SKM-1 treated with dmso at 0.1 percent for 144 hours (cell line): ENCODE measurements at regions not wholly inside any gene's neighbourhood (a gene's known extent, or its start where the extent isn't known, plus 50 kb on each side); places are given as distances from the start of the nearest gene placed in this dataset.

Source experiments
- DNase-seq: peaks from one replicate; lab custom pipeline; 2025; ENCODE audit not compliant: unreplicated experiment; lab: John Stamatoyannopoulos, UW

DNA sequence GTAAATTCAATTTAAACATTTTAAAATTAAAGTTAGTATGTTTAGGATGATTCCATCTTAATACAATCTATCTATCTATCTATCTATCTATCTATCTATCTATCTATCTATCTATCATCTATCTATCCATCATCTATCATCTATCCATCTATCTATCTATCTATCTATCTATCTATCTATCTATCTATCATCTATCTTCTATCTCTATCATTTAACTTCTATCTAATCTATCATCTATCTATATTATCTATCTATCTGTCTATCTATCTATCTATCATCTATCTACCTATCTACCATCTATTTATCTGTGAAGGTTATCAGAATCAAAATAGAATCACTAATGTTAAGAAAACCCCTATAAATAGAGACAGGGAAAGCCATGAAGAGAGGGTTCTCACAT is 78.3 kb downstream of the RAMP3 start:
- no peak for DNase-seq

DNA sequence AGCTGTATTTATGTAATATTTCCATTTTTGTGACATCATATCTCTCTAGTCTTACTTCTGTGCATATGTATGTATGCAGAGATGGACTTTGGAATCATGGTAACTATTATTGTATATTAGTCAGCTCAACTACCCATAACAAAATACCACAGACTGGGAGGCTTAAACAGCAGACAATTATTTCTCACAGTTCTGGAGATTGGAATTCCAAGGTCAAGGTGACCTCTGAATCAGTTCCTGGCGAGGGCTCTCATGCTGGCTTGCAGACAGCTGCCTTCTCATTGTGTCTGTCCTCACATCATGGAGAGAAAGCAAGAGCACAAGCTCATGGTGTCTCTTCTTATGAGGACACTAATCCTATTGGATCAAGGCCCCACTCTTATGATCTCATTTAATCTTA is 79.1 kb downstream of the RAMP3 start:
- DNase-seq, result no peak

DNA sequence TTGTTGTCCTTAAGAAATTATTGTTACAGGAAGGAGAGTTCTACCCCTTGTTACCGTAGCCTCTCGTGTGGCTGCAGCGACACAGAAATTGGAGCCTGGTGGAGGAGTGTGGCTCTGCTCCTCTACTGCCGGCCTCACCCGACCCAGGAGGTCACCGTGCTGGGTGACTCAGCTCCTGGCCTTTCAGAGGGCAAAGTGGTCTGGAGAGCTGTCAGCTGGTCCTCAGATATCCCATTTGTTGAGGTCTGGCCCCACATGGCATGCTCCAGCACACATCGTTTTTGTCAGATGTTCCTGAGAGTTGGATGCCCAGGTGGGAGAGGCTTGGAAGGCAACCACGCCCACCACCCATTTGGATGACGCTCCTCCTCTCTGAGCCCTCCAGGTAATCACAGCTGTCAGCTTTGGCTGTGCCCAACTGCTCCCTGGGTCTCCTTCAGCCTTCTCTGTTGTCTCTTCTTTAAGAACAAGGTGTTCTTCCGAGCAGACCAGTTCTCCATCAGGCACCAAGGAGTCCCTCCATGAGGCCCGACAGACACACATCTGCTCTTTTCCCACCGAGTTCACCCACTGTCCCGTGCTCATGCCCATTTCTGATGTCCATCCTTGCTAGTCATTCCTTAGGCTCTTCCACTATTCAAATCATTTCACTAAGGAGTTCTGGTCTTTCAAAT is 80.3 kb downstream of the RAMP3 start:
- no peak for DNase-seq

DNA sequence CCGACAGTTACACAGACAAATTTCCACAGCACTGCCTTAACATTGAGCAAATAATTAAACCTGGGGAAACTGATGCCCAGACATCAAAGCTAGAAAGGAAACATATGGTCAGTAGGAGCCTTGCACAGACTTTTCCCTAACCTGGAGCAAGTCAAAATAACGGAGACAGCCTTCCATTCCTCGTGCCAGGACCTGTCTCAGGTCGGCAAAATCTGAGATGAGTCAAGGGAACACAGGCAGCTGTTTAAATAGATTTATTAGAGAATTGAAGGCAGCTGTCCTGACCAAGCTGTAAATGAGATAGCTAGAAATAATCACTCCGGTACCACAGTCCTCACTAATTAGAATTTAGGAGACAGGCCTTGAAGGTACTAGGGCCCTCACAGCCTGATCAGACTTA is 81.2 kb downstream of the RAMP3 start:
- DNase-seq, result no peak

DNA sequence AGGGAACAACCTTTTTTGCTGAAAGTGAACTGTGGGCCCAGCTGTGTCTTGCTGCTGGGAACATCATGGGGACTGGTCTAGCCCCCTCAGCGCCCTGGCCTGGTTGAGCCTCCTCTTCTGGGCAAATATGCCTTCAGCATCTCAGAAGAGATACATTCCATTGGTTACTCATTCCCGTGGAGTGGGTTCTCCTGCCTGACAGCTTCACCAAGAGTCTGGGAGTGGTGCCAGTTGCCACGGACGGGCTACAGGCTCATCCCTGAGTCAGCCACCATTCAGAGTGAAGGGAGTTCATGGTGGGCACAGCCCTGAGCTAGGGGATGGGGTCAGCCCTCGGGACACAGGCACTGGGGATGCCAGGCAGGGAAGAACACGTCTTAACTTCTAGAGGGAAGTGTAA is 81.9 kb downstream of the RAMP3 start:
- DNase-seq, result no peak

DNA sequence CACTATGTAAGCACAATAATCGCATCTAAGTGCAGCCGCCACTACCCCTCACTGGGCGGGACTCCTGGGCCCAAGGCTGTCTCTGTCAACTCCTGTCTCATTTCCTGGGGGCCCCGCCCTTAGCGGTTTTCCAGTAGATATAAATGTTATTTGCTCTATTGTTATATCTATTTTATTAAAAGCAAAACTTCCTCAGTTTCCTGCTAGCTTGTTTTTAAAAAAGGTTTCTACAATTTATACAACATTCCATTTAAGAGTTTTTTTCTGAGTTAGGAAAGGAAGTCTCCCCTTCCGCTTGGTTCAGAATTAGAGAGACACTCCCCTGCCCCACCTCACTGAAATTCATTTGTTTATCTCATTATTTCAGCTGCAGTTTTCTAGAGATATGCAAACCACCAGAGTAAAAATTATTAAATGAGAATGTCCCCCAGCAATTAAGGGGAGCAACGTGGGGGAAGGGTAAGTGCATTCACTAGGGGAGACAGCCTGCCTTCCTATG is 82.7 kb downstream of the RAMP3 start:
- no peak for DNase-seq

DNA sequence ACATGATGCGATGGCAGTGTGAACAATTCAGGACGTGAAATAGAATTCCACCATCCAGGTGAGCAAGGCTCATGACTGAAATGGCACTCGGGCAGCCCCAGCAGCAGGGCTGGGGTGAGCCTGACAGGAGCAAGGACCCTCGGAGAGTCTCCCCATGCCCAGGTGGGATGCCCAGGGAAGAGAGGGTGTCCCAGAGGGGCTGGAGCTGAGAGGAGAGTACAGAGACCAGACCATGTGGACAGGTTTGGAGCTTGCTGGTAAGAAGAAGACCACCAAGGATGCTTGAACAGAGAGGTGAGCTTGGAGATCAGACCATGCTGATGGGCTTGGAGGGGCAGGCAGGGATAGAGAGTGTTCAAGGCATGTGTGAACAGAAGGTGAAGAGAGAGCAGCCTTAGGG is 83.3 kb downstream of the RAMP3 start:
- no peak for DNase-seq

DNA sequence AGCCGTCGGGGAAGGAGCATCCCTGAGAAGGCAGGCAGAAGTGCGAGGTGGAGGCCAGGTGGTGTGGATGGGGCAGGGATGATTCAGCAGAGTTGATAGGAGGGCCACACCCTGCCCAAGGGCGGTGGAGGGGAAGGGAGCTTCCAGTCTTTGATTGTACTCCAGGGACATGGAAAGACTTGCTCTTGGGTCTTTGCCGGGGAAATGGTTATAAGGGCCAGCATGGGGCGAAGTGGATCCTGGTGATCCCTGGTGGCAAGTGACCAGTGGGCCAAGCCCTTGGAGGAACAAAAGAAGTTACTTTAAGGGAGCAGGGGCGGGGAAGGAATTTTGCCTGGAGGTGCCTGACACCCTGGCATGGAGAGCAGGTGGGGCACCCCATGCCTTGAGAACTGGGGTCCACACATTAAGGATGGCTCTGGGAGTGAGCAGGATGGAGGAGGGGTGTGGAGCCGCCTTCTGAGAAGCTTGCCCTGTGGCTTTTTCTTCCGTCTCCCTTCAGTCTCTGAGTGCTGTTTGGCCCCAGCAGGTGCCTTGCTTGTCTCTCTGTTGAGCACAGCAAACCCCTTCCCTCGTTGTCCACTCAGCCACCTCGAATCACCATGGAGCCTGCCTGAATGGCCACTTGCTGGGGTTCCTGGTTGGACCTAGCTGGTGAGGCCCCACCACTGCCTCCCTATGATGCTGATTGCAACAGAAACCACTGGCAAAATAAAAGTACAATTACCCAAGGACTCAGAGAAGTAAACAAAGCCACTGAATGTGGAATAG is 83.9 kb downstream of the RAMP3 start:
- DNase-seq, result no peak

DNA sequence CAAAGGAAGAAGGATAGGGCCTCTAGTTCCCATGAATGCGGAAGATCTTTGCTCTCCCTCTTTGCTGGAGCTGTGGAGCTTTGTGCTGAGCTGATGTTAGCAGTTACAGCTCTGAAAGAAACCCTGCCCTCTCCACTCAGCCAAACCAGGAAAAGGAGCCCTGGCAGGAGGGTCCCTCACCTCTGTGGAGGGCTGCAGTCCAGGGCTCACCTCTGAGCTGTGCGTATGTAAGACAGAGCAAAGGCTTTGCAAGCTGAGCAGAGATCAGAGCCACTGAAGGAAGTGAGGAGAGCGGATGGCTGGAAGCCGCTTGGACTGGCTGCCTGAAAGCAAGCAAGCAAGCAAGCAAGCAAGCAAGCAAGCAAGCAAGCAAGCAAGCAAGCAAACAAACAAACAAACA is 84.7 kb downstream of the RAMP3 start:
- no peak for DNase-seq

DNA sequence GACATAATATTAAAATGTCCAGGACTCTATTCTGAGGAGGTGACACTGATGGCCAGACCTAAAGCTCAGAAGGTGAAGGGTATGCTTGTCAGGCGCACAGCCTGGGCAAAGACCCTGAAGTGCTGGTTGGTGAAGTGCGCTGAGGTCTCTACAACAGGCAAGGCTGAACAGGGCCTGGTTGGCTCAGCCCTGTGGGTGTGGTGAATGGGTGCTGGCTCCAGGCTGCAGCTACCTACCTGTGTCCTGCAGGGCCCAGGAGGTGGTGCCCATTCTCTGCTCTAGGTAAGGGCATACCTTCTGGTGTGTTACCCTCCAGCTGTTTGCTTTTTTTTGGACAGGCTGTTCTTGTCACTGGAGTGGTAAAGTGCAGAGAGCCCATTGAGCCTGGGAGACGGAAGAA is 85.1 kb downstream of the RAMP3 start:
- no peak for DNase-seq

DNA sequence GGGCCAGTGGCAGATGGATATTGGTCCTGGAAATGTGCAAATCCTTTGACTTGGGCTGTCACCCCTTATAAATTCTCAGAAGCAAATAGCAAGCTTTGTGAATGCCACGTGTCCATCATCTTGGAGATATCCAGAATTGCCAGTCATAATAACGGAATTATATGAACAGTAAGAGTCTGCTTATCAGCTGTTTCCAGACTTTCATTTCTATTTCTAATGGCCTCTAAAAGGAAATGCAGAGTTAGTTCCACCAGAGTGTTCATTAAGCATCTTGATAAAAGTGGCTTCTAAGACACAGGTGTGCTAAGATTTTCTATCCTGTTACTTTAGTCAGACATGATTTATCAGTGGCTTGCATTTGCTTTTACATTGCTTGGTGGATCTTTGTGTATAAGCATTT is 87.4 kb downstream of the RAMP3 start:
- no peak for DNase-seq

DNA sequence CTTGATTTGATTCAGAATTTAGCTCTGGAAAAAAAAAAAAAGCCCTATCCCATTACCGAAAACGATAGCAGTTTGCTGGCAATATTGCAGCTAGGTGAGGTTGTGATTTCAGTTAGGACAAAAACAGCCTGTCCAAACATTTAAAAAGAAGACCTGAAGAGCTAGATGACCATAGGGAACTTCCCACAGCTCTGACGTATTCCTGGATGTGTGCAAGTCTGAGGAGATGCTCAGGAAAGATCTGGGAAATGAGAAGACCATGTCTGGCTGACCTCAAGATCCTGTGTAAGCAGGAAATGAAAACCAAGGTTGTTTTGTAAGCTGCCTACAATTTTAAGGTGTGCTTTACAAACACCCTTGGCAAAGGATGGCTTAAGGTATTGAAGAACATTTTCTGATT is 88.7 kb downstream of the RAMP3 start:
- DNase-seq, result no peak

DNA sequence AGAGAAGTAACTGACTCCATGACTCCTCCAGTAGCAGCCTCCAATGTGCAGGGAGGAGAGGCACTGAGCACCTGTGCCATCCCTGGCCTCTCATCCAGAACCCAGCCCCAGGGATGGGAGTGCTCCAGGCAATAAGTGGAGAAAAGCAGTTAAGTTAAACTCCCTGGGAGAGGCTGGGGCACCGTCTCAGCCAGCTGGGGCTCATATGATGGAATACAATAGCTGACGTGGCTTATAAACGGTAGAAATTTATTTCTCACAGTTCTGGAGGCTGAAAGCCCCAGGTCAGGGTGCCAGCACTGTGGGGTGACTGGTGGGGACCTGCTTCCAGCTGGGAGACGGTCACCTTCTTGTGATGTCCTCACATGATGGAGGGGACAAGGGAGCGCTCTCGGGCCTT is 94.7 kb downstream of the RAMP3 start:
- DNase-seq, result no peak

DNA sequence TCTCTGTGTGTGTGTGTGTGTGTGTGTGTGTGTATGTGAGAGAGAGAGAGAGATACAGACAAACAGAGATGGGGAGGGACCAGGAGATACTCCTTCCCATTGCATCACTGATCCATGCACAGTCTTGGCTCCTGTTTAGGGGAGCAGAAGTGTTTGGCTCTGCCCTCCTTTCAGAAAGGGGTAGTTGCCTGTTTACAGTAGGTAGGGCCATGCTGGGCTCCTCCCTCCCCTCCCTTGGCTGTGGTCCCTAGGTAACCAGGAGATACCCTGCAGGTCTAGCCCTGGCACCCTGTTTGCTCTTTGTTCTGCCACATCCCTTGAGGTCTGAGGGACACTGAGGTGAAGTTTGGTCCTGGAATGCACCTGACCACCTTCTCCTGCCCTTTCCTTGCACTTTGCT is 95.3 kb downstream of the RAMP3 start:
- no peak for DNase-seq

DNA sequence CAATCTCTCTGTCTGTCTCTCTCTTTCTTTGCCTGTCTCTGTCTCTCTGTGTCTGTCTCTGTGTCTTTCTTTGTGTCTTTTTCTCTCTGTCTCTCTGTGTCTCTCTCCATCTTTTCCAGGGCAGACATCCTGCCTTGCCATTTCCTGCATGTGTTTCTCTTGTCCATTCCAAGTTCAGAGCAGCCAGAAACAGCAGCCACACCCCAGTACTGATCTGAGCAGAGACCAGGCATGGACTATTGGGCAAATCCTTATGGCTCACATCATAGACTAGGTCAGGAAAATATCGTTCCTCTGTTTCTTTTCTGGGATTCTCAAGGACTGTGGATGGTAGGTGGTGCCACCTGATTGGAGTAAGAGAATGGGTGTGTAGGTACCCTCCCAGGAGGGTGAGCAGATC is 95.8 kb downstream of the RAMP3 start:
- no peak for DNase-seq

DNA sequence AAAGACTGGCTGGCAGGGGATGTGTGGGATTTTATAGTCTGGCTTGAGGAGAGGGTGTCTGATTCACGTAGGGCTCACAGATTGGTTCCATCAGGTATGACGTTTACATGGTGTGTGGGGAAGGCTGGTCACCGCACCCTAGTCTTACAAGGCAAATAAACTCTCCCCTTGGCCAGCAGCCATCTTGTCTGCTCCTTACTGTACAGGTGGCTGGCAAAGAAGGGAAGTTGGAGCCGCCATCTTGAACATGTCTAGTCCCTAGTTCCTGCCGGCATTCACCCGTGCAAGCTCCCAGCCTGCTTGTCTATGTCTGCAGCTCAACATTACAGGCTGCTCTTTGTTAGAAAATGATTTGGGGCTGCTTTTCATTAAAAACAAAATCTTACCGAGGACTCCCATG is 97.6 kb downstream of the RAMP3 start:
- no peak for DNase-seq

DNA sequence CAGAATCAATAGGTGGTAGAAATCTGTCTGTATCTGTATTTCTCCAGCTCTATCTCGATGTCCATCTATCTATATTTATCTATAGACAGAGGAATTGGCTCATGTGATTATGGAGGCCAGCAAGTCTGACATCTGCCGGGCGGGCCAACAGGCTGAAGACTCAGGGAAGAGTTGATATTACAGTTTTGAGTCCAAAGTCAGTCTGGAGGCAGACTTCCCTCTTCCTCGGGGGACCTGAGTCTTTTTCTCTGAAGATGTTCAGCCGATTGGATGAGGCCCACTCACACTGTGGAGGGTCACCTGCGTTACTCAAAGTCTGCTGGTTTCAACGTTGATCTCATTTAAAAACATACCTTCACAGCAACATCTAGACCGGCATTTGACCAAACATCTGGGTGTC is 98.7 kb downstream of the RAMP3 start:
- DNase-seq, result no peak

DNA sequence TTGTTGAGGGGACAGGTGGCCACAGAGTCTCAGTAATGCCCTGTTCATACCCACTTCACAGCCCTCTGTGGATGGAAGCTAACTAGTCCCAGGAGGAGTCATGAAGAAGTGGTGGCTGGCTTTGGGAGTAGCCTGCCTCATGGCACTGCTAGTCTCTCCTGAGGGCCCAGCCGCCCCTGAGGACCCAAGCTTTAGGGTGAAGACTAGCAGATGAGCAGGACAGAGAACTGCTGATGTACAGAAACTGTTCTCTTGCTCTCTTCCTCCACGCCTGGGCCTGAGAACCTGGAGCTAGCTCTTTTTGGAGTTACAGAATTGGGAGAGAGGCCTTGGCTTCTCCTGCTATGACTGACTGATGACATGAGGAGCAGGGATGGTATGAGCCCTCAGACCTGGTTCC is 99.2 kb downstream of the RAMP3 start:
- DNase-seq, result no peak

DNA sequence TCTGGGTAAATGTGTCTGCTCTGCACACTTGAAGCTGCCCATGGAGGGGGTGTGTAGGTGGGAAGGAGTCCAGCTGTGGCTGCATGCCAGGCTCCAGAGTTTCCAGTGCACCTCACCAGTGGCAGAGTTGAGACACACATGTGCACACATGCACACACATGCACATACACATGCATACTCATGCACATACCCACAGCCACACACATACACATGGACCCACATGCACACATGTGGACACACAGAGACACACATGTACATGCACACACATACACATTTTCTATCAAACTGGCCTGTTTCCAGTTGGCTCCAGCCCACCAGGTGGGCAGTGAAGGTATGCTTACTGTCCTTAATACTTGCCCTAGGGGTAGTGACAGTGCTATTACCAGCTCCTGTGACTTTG is 99.7 kb downstream of the RAMP3 start:
- no peak for DNase-seq

DNA sequence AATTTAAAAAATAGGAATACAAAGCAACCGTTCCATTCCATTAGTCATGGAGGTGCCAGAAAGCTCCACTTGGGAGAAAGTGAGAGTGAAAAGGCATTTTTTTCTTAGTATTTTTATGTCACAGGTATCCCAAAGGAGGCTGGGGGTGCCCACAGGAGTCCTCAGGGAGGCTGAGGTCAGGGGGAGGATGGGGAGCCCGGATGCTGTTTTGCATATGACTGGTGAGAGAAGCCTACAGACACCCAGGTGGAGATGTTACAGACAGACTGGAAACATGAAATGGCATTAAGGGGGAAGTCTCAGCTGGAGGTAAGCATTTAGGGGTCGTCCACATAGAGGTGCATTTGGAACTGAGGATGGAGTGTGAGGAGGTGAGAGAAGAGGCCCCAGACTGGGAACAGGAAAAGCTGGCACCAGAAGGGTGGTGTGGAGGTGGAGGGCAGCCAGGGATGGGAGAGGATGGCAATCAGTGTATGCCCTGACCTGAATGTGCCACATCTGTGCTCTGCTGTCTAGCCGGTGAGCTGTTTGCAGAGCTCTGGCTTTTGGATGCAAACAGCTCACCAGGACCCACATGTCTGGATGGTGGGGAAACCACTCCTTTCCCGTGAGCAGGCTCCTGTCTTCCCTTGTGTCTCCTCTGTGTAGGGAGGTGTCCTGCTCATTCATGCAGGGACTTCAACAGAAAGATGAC is 101.1 kb downstream of the RAMP3 start:
- no peak for DNase-seq

DNA sequence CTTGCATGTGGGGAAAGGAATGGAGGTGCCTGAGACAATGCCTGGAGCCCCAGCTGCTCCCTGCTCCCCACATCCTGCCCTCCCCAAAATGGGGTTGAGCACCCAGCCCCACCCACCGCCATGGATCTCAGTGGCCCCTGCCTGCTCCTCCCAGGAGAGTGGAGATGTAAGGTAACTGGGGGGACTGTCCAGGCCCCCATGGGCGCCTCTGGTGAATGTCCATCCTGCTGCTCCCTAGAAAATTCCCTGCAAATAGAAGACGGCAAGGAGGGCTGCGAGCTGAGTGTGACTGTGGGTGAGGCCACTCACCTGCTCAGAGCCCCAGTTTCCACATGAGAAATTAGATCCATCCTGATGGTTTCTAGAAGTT is 101.6 kb downstream of the RAMP3 start:
- no peak for DNase-seq

DNA sequence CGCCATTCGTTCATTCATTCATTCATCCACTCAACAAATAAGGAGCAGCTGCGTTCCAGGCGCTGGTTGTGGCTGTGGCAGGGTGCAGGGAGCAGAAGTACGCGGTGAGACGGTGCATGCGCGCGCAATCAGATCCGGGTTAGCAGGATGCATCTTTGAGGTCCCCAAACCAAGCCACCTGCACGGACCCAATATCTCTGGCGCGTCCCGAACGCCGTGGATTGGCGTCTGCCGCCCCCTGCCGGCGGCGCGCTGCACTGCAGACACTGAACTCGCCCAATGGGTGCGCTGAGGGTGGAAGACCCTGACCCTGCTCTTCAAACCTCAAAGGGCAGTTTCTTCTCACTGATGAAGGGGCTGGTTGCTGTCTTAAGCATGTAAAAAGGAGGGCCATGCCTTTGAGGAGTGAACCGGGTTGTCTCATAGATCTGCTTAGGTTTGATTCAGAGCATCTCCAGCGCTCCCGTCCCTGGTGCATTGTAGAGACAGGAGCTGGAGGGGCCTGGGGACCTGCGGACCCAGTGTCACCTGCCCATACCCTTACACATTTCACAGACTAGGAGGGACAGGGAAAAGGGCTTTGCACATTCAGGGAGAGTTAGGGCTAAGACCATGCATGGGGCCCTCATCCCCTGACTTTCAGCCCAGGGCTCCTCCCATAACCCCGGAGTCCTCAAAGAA is 102.5 kb downstream of the RAMP3 start:
- peak; percentile 15 for DNase-seq
